NT2/D1 (cell line): ENCODE measurements at regions not wholly inside any gene's neighbourhood (a gene's known extent, or its start where the extent isn't known, plus 50 kb on each side); places are given as distances from the start of the nearest gene placed in this dataset.

Source experiments
- YY1 ChIP-seq: IDR thresholded peaks from 2 replicates; pipeline ENCODE4 v1.6.1; 2011; ENCODE audit not compliant: insufficient read length, insufficient read depth
- ZNF274 ChIP-seq: IDR thresholded peaks from 2 replicates; pipeline ENCODE4 v1.6.1; 2011; ENCODE audit warnings: mild to moderate bottlenecking, low read depth, low read length

- TF ChIP-seq ZNF274 (no peak), YY1 (no peak)
These were observed 152.5 kb downstream of the USP22 start for GRCh38 chr17:20890338-20890737.
